Transverse colon (tissue), 4 donors: ENCODE measurements at regions not wholly inside any gene's neighbourhood (a gene's known extent, or its start where the extent isn't known, plus 50 kb on each side); places are given as distances from the start of the nearest gene placed in this dataset.

Experiments used
- CTCF ChIP-seq, 5 experiments: fragments of 200-600 bp in 3 of 5; fragments of 450-650 bp in 2 of 5; sonication (generic) in 3 of 5; IDR thresholded peaks; 1 replicate in 2 of 5; 2 replicates in 3 of 5; pipeline ENCODE4 v1.5.1; 2016 to 2017; ENCODE audit warnings: antibody characterized with exemption in 5 of 5, inconsistent platforms in 3 of 5, mild to moderate bottlenecking in 2 of 5, moderate library complexity in 1 of 5
- EP300 ChIP-seq: sonication (generic); formaldehyde crosslinking; IDR thresholded peaks from one replicate; pipeline ENCODE4 v1.6.1; 2017; ENCODE audit warnings: antibody characterized with exemption, low read depth
- POLR2A ChIP-seq: fragments of 450-650 bp; IDR thresholded peaks from one replicate; pipeline ENCODE4 v1.6.1; 2016; ENCODE audit warnings: antibody characterized with exemption, mild to moderate bottlenecking, moderate library complexity
- POLR2AphosphoS5 ChIP-seq, 3 donors: sonication (generic); formaldehyde crosslinking; IDR thresholded peaks; one replicate each; pipeline ENCODE4 v1.6.1; 2016; ENCODE audit warnings: antibody characterized with exemption in 3 of 3

- TF ChIP-seq CTCF (IDR thresholded peaks at IDR 0.05) (no peak), POLR2AphosphoS5 (IDR thresholded peaks at IDR 0.05) (peak in 1 of 3 donors; percentile 15), EP300 (no peak), POLR2A (no peak)
Measured at GRCh38 chr11:103700622-103701021, 335.8 kb upstream of the DDI1 start.
